ENCODE measurements at regions not wholly inside any gene's neighbourhood (a gene's known extent, or its start where the extent isn't known, plus 50 kb on each side); places are given as distances from the start of the nearest gene placed in this dataset.
"Not testable (repeated sequence)": the region's sequence is repeated elsewhere in the genome, so short reads cannot be mapped to it uniquely, and the experiment has no call there.

- TF ChIP-seq CTCF (IDR thresholded peaks at IDR 0.05); E2F6 (IDR thresholded peaks at IDR 0.05; ENCODE audit: borderline replicate concordance, low read depth); RAD21 (conservative IDR thresholded peaks at IDR 0.05 in 1 of 2, IDR thresholded peaks at IDR 0.05 in 1 of 2); BHLHE40 (IDR thresholded peaks at IDR 0.05; ENCODE audit: low read depth, low read length); RFX5 (IDR thresholded peaks at IDR 0.05); NFE2L2 (conservative IDR thresholded peaks at IDR 0.05; ENCODE audit: low read length); CEBPB (IDR thresholded peaks at IDR 0.05); REST (IDR thresholded peaks at IDR 0.05); POLR2A (IDR thresholded peaks at IDR 0.05; ENCODE audit: low read length): not testable (repeated sequence)
These were observed 72.4 kb upstream of the PLGLB2 start for GRCh38 chr2:87675487-87675886.
